GM21825 (cell line): ENCODE measurements at regions not wholly inside any gene's neighbourhood (a gene's known extent, or its start where the extent isn't known, plus 50 kb on each side); places are given as distances from the start of the nearest gene placed in this dataset.

Experiments used
- ATAC-seq: cut with Tn5 transposase; IDR thresholded peaks from one replicate; pipeline ENCODE4 v1.9.1; 2021; ENCODE audit warnings: mild to moderate bottlenecking, moderate library complexity; ENCODE audit not compliant: unreplicated experiment

DNA sequence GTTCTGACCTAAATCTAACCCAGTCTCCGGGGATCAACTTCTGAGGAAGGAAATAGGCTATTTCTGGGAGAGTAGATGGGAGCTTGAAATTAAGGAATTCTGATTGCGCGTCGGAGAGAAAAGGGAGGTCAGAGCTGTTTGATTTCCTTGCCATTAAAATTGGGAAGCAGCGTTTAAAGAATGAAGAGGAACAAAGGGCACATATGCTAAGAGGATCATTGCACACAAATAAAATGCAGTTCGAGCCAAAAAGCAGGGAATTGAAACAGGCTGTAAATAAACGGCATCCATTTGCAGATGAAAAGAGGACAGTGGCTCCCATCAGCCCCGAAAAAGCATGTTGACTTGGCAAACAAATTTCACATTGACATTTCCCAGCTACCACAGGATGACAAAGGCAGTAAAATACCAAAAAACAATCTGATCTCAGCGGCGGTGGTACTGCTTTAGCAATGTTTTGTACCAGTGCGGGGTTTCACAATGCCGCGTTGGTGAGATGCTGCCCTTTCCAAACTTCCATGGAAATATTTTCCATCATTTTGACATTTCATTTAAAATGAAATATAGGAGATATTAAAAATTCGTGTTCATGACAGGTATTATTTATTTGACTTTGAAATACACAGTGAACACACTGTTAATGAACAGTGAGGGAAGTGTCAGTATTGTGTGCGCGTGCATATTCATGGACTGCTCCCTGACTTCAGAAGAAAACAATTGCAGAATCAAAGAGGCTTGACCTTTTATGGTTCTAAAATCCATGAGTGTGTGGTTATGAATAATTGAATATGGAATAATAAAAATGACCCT, 108.8 kb downstream of the SQOR start:
- ATAC-seq = no peak

DNA sequence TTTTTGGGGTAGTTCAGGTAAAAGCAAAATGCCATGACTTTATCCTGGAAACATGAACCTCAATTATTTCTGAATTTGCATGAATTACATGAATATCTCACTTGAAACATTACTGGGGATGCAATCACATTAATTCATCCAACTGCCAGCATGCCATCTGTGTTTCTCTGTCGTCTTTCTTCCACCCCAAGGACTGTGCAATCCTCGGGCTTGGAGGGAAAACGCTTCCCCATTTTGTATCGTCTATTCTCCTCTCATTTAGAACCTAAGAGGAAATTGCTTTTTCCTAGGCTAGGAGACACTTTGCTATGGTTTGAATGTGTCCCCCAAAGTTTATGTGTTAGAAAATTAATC, 109.4 kb downstream of the SQOR start:
- no peak for ATAC-seq

DNA sequence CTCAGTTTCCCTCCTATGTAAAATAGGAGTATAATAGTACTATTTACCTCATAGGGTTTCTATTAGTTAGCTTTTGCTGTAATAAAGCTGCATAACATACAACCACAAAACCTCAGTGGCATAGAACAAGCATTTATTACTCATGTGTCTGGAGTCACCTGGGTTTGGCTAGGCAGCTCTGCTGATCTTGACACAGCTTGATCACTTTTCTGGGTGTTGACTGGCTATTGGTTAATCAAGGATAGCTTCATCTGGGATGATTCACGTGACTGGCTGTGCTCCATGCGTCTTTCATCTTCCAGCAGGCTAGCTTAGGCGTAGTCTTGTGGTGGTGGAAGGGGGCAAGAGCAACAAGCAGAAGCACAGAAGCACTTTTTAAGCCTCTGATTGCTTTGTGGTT, 112.6 kb downstream of the SQOR start:
- ATAC-seq = no peak

DNA sequence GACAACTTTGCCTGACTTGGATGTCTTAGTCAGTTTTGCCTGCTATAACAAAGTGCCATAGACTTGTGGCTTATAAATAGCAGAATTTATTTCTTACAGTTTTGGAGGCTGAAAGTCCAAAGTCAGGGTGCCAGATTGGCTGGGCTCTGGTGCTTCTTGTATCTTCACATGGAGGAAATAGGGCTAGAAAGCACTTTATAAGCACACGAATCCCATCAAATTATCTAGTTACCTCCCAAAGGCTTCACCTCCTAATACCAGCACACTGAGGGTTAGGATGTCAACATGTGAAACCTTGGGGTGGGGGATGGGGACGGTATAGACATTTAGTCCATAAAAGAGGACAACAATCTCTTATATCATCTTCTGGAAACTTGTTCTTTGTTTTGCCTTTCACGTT, 116.8 kb downstream of the SQOR start:
- no peak for ATAC-seq

DNA sequence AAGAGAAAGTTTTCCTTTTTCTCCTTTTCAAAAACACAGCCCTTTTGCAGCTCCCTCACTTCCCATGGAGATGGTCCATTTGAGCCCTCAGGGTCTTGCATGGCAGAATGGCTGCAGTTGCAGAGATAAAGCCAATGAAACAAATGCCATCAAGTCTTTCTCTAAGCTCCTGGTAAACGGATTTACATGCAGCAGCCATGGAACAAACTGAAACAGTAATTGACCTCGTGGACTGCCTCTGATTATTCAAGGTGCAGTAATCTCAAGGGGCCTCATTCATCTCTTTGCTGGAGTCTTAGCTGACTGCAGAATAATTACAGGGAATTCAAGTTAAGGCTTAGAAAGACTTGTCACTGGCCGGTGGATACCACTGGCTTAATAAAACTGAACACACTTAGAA, 125.1 kb downstream of the SQOR start:
- ATAC-seq = no peak

DNA sequence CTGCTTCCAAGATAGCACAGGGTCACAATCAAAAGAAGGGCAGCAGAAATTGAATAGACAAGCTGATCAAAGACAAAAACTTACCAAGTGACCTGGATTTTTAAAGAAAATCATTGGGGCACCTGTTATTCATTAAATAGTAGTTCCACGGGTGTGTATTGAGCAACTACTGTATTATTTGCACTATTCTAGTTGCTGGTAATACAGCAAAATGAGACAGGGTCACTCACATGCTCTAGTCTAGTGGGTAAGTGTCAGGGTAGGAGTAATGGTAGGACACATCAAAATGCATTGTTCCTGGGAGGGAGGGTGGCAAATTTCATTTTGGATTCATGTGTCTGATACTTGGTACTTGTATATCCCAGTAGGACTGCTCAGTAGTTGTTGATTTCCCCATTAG, 127.9 kb downstream of the SQOR start:
- ATAC-seq = no peak

DNA sequence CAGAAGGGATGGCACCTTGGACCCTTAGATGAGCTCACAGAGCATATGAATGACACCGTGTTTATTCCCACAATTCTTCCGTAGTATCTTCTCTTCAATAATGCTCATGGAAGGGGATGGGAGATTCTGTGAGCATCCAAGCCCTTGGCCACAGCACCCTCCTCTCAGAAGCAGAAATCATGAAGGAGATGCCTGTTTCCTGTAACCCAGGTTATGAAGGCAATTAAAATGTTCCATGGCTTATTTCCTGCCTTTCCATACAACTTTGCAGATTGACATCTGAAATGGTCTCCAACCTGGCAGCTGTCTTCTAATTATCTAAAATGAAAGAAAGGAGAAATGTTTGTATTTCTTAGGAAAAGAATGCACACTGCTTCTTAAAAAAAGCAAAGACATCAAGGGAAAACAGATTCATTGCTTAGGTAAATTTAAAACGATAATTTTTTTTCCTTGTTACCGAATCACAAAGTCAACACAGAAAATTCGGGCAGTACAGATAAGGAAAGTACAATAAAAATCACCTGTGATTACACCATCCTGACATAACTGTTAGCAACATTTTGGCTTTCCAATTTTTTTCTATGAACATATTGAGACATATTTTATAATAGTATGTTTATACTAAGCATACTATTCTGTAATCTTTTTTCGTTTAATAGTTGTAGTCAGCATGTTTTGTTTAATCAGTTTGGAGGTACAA, 128.5 kb downstream of the SQOR start:
- ATAC-seq = no peak

DNA sequence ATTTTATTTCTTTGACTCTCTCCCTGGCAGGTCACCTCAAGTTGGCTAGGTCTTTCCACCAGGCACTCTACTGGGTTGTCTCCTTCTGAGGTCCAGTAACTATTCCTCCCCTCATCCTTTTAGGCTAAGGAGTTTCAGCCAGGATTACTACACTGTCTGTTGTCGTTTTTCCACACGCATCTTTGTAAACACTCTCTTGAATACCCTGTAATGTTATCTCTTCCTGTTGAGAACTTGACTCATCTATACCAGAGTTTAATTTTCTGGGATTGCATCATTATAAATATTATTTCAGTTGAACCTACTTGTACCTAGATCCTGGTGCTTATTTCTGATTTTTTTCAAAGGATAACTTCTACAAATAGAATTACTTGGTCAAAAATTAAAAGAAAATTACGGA, 138.3 kb downstream of the SQOR start:
- no peak for ATAC-seq

DNA sequence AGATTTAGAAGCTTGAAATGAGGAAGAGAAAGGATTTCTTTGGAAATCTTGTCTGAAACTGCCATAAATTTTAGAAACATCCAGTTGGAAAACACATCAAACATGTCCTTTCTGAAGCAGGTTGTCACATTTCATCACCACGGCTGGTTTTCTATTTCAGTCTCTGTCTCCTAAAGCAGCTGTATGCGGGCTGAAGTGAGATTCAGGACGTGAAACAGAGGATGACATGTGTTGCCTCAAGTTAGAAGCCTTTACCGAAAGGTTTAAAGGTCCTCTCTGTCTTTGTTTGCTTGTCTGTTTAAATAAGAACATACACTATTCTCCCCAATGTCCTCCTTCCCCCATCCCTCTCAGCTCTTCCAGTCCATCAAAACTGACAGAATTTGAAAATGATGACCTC, 141.9 kb downstream of the SQOR start:
- ATAC-seq = no peak

DNA sequence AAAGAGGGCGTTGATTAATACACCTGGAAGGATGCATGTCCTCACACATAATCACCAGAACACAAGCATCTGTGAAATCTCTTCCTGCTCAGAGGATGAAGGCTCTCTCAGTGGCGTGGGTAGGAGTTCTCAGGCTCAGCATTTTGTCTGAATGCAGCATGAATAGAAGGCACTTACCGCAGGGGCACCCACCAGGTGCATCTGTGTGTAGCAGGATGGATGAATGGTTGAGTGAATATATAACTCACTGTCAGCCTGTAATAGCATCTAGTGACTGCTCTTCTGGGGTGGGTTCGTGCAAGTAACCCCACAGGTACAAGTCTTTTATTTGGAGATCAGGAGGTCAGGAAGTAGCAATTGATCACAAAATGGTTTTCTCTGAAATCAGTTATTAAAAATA, 143.0 kb downstream of the SQOR start:
- no peak for ATAC-seq

DNA sequence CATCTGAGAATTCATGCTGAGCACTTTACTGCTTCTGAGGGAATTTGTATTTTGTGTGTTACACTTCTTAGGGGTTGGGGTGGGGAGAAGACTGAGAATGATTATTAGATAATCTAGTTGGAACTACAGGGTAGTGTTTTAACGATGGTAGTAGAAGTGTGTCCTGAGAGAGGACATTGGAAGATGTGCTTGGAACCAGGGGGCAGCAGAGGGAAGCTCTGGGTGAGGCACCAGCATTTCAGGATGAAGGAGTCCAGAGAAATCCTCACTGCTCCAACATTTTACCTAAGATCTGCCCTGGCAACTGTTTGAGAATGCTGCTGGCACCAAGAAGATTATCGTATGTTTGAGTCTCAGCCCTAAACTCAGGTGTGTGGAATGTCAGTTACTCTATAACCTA, 145.5 kb downstream of the SQOR start:
- no peak for ATAC-seq

DNA sequence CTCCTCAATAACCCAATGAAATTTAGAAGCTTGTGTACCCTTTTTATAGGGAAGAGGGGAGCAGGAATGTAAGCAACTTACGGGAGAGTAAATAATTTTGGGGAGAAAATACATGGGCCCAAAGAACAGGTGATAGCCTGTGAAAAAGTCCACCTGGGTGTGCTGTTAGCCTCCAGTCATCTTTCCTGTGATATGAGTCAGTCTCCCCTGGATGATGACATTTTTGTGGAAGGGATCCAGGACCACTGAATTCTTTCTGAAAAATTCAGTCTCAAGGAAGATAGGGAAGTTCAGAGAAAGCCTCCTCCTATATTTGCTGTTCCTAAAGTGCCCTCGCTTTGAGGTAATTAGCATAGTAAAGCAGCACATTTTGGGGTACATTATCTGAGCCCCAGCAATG, 149.8 kb downstream of the SQOR start:
- ATAC-seq = no peak

DNA sequence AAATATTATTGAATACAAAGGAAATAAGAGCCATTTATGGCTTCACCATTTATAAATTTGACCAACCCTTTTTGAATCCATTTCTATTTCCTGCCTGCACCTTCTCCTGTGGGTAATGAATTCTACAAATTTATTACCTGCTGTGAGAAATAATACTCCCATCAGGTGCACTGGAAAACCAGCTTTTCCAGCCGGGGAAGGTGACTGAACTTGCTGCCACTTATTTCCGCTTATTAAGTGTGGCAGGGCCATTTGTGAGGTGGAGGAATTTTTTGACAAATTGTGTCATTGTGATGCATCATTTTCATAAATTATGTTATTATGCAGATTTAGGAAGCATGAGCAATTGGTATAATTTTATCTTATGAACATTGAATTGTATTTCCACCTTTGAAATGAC, 151.1 kb downstream of the SQOR start:
- no peak for ATAC-seq

DNA sequence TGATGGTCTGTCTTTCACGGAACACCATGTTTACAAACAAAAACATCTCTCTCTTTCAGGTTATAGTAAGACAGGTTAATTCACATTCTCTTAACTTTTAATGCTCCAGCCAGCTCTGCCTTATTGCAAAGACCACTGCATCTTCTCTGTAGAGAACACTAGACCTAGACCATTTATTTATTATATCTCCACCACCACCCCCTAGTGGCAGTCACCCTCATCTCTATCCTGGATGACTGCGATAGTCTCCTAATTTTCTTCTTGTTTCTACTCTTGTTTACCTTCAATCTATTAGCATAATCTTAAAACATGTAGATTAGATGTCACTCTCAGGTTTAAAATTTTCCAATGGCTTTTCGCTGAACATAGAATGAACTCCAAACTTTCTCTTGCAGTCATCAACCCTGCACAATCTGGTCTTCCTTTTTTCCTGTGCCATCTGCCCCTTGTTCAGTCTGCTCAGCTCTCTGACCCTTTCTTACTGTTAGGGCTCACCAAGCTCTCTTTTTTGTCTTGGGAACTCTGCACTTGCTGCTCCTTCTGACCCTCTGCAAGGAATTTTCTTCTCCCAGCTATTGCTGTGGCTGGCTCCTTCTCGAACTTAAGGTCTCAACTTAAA, 155.6 kb downstream of the SQOR start:
- no peak for ATAC-seq

DNA sequence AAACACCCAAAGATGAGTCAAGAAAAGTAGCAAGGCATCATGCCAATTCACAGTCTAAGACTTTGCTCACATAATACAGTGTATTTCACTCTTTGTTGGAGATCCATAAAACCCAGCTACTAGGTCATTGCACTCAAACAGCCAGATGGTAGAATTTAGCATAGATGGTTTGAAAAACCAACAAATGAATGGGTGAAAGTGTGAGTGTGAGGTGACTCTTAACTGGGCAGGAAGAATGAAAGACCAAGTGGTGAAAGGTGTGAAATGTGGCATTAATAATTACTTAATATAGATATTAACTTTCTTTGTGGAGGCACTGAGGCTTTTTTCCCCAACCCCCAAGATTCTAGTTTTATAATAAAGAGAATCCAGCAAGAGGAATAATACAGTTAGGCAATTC, 159.5 kb downstream of the SQOR start:
- no peak for ATAC-seq

DNA sequence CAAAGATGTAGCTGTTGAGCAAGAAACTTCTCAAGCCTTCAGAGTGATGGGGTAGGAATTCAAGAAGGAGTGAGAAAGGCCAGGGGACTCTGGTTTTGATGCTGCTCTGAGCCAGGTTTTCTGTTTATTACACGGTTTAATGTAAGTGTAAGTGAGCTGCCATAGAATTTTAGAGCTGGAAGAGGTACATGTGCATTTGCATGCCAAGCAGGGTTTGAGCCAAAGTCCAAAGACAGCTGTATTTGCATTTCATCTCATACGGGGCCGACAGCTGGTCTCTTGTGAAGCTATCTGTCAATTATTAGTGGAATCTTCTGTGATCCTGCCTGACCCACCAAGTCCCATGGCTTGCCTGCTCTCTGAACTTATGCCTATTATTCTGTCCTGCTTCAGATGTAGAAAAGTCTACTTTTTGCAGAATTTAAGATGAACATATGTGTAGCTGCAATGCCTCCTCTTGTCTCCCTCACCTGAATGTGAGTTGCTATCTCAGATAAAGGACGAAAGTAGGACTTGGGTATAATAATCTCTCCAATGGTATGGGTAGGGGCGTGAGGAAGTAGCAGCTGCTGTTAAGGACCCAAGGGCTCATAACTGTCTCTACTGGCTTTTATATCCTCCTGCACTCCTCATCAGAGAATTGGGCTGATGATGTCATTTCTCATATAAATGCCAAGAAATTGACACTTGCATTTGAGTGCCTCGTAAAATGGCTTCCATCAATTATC, 160.0 kb downstream of the SQOR start:
- ATAC-seq = no peak

DNA sequence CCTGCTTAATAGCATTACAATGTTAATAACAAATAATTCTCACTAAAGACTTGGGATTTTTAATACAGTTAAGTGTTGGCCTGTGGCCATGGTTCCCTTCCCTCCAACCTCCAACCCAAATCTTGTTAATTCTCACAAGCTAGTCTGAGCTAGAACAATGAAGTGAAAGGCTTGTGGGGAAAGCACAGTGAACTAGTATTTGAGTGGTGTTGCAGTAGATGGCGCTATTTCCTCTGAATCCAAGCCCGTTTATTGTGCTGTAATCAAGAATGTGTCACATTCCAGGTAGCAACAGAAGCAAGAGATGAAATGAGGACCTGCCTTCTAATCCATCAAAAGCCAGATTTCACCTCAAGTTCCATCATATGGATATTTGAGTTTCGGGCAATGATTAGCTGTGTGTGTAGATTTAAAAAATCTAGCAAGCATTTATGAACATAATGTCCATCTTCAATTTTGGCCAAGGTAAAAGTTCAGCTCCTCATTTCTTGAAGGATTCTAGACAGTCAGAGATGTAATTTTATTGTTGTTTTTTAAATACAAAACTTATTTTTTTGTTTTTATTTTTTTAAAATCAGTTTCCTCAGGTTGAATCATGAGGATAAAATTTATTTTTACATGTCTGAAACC, 160.7 kb downstream of the SQOR start:
- ATAC-seq = no peak

DNA sequence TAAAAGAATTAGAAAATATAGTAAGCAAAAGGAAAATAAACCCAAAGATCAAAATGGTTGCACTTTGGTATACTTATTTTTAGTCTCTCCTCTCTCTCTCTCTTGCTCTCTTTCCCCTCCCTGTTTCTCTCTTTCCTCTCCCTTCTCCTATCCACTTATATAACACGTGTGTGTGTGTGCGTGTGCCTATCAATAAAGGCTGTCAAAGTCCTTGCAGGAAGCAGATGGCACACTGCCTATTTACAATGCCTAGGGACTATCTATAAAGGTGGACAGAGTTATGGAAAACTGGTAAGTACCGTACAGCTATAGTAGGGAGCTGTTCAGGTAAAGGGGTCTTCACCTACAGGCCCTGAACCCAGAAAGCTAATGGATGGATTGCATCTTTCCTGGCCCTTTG, 161.6 kb downstream of the SQOR start:
- no peak for ATAC-seq

DNA sequence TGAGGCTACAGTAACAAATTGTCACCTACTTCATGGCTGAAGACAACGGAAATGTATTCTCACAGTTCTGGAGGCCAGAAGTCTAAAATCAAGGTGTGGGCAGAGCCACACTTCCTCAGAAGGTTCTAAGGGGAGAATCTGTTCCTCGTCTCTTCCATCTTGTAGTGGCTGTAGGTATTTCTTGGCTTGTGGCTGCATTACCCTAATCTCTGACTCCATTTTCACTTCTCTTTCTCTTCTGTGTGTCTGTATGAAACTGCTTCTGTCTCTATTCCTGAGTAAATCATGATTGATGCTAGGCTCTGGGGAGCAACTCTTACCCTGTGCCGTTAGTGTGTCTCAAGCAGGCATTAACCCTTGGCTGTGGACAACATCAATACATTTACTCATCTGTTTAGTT, 164.7 kb downstream of the SQOR start:
- peak; percentile 55 for ATAC-seq

DNA sequence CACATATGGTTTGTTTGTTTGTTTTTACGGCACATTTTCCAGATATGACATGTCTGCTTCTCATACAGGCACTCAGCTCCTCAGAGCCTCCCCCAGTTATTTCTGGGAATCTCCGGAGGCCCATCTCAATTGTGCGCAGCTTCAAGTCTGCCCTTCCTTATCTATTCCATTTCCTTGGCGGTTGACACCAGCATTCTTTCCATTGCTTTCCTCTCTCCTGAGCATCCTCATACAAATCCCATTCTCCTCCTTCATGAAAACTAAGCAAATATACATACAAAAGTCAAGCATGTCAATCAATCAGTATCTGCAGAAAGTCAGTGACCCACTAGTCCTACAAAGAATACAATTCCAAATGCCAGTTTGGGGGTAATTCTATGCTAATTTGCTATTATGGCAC, 166.7 kb downstream of the SQOR start:
- no peak for ATAC-seq

DNA sequence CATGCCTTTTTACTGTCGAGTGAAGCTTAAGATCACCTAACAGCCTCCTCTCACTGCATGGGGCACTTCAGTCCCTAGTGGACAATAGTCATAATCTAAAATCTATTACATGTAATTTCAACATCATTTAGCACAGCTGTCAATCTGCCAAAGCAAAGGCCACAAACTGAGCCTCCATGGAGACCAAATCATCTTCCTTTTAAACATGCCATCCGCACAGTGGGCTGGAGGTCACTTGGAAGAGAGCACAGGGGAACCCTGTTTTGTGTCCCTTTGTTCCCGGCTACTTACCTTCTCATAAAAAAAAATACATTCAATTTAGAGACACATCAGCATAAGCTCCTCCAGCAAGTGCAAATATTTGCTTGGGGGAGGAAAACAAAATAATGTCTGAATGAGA, 167.3 kb downstream of the SQOR start:
- ATAC-seq = no peak
